Activated CD4-positive, alpha-beta memory T cell treated with anti-CD3 and anti-CD28 coated beads, Interleukin-2, amount 10 ng/mL, durations not matched to agents 7 days and 5 days (primary cell): ENCODE measurements at regions not wholly inside any gene's neighbourhood (a gene's known extent, or its start where the extent isn't known, plus 50 kb on each side); places are given as distances from the start of the nearest gene placed in this dataset.
"Not testable (repeated sequence)": the region's sequence is repeated elsewhere in the genome, so short reads cannot be mapped to it uniquely, and the experiment has no call there.

ENCODE experiments used
- CTCF ChIA-PET: fragments of 350-600 bp; sonication (Branson Sonifier 250); formaldehyde crosslinking; loops from one replicate; lab custom pipeline; 2021; ENCODE audit warnings: antibody characterized with exemption, inconsistent platforms; lab: Charles Lee
- POLR2A ChIA-PET: fragments of 350-600 bp; sonication (Branson Sonifier 250); formaldehyde crosslinking; loops from one replicate; lab custom pipeline; 2021; ENCODE audit warnings: antibody characterized with exemption; lab: Charles Lee
- DNase-seq: peaks from one replicate; pipeline ENCODE4 v3.0.0-alpha.2; 2020
- H3K27ac Mint-ChIP-seq: one replicate; pipeline ENCODE4 v1.8.0; 2021; ENCODE audit warnings: mild to moderate bottlenecking, mixed read lengths
- H3K27me3 Mint-ChIP-seq: one replicate; pipeline ENCODE4 v1.8.0; 2021; ENCODE audit warnings: mixed read lengths
- H3K36me3 Mint-ChIP-seq: one replicate; pipeline ENCODE4 v1.8.0; 2021; ENCODE audit warnings: low read depth, mixed read lengths
- H3K4me1 Mint-ChIP-seq: one replicate; pipeline ENCODE4 v1.8.0; 2021; ENCODE audit warnings: mixed read lengths
- H3K4me3 Mint-ChIP-seq: one replicate; pipeline ENCODE4 v1.8.0; 2021; ENCODE audit warnings: mild to moderate bottlenecking, mixed read lengths
- H3K9me3 Mint-ChIP-seq: one replicate; pipeline ENCODE4 v1.8.0; 2021; ENCODE audit warnings: mixed read lengths

DNA sequence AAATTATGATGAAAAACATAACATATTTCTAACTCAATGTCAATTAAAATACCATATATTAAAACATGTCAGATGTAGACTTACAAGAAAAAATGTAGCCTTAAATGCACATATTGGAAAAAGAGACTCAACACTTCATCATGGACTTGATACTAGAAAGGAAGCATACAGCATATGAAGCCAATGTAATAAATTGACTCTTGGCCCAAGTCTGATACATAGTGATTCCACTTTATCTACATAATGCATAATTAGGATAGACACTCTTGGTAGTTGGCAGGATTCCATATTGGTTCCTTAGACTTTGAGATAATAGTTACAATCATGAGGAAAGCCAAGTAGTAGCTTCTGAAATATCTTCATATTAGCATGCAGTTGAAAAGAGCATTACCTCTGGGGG, 1067.0 kb downstream of the PCDH17 start:
- H3K27ac Mint-ChIP-seq, result no peak overlapping the region
- no peaks in the 10 kb centered on the region for H3K36me3 Mint-ChIP-seq
- H3K4me1 Mint-ChIP-seq, result no peaks in the 10 kb centered on the region
- ChIA-PET CTCF (no interaction called here), POLR2A (no interaction called here)
- H3K27me3 Mint-ChIP-seq, result no peaks in the 10 kb centered on the region
- no peak overlapping the region for H3K4me3 Mint-ChIP-seq
- DNase-seq, result no peak
- H3K9me3 Mint-ChIP-seq, result no peaks in the 10 kb centered on the region

DNA sequence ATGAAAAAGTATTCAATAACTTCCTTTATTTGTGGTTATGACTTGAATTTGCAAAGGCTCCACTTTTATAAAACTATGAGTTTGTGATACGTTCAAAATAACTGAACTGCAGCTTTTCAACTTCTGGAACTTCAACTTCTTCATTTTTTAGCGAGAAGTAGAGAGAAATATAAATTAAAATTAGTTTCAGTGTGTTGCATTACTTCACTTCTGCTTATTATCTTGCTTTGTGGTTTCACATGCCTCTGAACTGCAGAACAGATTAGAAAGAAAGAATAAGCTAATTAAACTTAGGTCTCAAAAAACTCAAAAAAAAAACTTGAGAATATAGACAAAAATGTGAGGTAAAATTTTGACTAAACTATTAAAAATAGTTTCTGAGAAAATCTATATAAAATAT, 1073.4 kb downstream of the PCDH17 start:
- CTCF ChIA-PET, result interaction anchor here (0.7 kb wide), 1 partner anchor 1811 kb away, joined by 3 read pairs; no protein-coding TSS in a partner anchor
- H3K36me3 Mint-ChIP-seq, result no peaks in the 10 kb centered on the region
- DNase-seq, result no peak

DNA sequence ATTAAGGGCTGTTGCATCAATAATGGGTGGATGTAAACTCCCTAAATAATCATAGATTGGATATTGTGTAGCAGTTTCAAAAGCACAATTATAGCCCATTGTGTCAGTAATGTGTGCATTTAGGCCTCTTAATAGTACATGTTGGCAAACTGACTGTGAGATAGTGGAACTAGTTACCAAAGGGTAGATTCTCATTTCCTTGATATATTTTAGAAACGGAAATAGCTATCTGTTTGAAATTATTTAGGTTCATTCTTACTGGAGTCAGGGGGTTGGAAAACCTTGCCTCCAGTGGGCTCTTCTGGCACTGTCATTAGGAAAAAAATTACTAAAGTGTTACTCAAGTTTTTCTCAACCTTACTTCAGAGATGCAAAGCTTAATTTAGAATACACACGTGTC, 1074.9 kb downstream of the PCDH17 start:
- H3K4me3 Mint-ChIP-seq, result no peak overlapping the region
- H3K27ac Mint-ChIP-seq, result no peak overlapping the region
- peaks cover 19% of the 10 kb centered on the region for H3K9me3 Mint-ChIP-seq
- CTCF ChIA-PET, result no interaction called here
- POLR2A ChIA-PET, result no interaction called here
- H3K27me3 Mint-ChIP-seq, result no peaks in the 10 kb centered on the region
- no peaks in the 10 kb centered on the region for H3K4me1 Mint-ChIP-seq
- DNase-seq, result no peak
- no peaks in the 10 kb centered on the region for H3K36me3 Mint-ChIP-seq

More for the DNA sequence above, 1073.4 kb downstream of the PCDH17 start:
- peaks cover 10% of the 10 kb centered on the region for H3K9me3 Mint-ChIP-seq
- no peak overlapping the region for H3K4me3 Mint-ChIP-seq
- POLR2A ChIA-PET, result no interaction called here
- no peak overlapping the region for H3K27ac Mint-ChIP-seq
- H3K4me1 Mint-ChIP-seq, result no peaks in the 10 kb centered on the region
- no peaks in the 10 kb centered on the region for H3K27me3 Mint-ChIP-seq

DNA sequence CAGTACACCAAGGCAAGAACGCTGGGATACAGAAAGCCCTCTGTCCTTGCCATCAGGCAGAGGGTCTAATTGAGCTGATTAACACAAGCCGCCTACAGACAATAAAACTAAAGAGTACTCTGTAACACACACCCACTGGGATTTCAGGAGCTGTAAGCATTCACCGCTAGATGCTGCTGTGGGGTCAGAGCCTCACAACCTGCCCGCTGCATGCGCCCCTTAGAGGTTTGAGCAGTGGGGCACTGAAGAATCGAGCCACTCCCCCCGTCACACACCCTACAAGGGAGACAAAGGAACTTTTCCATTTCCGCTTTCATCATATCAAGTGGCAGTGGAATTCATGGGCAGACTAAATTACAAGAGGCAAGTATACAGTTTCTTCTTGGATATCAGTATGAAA, 1080.6 kb downstream of the PCDH17 start:
- H3K36me3 Mint-ChIP-seq, result no peaks in the 10 kb centered on the region
- no peaks in the 10 kb centered on the region for H3K27me3 Mint-ChIP-seq
- no peak overlapping the region for H3K4me3 Mint-ChIP-seq
- ChIA-PET CTCF (no interaction called here), POLR2A (no interaction called here)
- DNase-seq, result no peak
- no peaks in the 10 kb centered on the region for H3K4me1 Mint-ChIP-seq
- no peak overlapping the region for H3K27ac Mint-ChIP-seq
- peaks cover 26% of the 10 kb centered on the region for H3K9me3 Mint-ChIP-seq

DNA sequence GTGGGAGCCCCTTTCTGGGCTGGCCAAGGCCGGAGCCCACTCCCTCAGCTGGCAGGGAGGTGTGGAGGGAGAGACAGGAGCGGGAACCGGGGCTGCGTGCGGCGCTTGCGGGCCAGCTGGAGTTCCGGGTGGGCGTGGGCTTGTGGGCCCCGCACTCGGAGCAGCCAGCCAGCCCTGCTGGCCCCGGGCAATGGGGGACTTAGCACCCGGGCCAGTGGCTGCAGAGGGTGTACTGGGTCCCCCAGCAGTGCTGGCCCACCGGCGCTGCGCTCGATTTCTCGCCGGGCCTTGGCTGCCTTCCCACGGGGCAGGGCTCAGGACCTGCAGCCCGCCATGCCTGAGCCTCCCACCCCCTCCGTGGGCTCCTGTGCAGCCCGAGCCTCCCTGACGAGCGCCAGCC, 1082.5 kb downstream of the PCDH17 start:
- POLR2A ChIA-PET, CTCF ChIA-PET, H3K4me1 Mint-ChIP-seq, H3K36me3 Mint-ChIP-seq, DNase-seq, H3K4me3 Mint-ChIP-seq, H3K27ac Mint-ChIP-seq, H3K27me3 Mint-ChIP-seq: not testable (repeated sequence)
- H3K9me3 Mint-ChIP-seq, result peaks cover 24% of the 10 kb centered on the region

DNA sequence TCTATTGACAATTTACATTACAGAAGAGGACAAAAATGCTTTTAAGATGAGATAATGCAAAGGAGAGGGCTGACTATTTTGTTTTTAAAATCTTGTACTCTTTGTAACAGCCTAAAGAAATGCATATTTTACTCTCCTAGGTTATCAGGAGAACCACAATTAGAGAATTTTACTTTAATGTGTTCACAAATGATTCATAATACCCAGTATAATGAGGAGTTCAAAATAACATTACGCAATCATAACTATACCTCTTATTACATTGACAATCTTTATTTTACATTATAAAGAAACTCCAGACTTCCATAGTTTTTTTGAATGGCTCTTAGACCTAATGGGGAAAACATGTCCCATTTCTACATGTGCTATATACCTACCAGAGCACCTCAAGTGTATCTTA, 1089.7 kb downstream of the PCDH17 start:
- no peak overlapping the region for H3K4me3 Mint-ChIP-seq
- CTCF ChIA-PET, result no interaction called here
- no peak for DNase-seq
- no peaks in the 10 kb centered on the region for H3K27me3 Mint-ChIP-seq
- H3K4me1 Mint-ChIP-seq, result no peaks in the 10 kb centered on the region
- H3K9me3 Mint-ChIP-seq, result no peaks in the 10 kb centered on the region
- POLR2A ChIA-PET, result no interaction called here
- no peak overlapping the region for H3K27ac Mint-ChIP-seq
- H3K36me3 Mint-ChIP-seq, result no peaks in the 10 kb centered on the region

DNA sequence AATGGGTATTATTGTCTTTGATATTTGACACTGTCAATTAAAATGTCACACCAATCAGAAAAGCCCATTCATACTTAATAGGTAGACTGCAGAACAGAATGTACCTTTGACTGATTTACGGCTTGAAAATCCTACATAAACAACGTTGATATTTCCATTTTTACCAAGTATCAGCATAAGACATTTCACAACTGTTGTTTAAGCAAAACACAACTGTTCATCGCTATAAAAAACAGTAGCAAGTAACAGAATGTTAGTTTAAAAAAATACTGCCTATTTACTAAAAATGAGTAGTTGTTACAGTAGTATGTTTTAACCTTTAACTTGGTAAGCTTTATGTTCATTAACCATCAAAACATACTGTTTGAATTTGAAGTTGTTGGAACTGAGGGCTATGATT, 1096.6 kb downstream of the PCDH17 start:
- Mint-ChIP-seq H3K4me3 (no peak overlapping the region), H3K27ac (no peak overlapping the region), H3K27me3 (no peaks in the 10 kb centered on the region), H3K9me3 (no peaks in the 10 kb centered on the region), H3K4me1 (no peaks in the 10 kb centered on the region), H3K36me3 (no peaks in the 10 kb centered on the region)
- POLR2A ChIA-PET, result no interaction called here
- CTCF ChIA-PET, result no interaction called here
- no peak for DNase-seq

DNA sequence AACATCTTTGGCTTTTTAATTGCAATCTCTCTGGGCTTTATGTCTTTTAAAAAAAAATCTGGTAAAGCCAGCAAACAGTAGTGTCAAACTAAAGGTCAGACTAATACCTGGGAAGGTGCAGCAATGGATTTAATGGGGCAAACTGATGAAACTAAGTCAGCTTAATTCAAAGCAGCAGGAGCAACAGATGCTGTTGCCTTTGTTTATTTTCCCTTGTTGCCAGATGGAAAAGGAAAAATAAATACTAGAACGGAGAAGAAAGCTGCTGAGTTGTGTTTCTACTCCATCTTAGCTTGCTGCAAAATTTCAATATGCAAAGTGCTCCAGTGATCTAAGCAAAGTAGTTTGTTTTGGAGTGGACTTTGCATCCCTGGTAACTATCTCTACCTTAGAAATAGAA, 1097.8 kb downstream of the PCDH17 start:
- Mint-ChIP-seq H3K4me1 (no peaks in the 10 kb centered on the region), H3K9me3 (no peaks in the 10 kb centered on the region), H3K4me3 (no peak overlapping the region), H3K27ac (no peak overlapping the region), H3K27me3 (no peaks in the 10 kb centered on the region), H3K36me3 (no peaks in the 10 kb centered on the region)
- DNase-seq, result no peak
- ChIA-PET POLR2A (no interaction called here), CTCF (no interaction called here)

DNA sequence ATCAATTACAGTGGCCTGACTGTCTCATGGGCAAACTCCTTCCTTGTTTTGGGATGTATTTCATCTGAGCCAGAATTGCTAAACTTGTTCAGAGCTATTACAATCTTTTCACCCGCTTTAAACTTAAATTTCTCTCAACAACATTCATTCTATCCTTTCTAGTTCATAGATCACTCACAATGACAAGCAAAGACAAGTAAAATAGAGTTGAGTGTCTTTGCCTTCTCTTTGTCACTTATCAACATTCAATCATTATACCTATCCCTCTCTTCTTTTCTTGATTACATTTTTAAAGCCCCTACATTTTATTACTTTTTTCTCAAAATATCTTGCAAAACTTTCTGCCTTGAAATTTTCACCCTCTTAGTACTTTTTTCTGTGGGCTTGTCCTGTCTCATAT, 1113.1 kb downstream of the PCDH17 start:
- ChIA-PET CTCF (no interaction called here), POLR2A (no interaction called here)
- no peaks in the 10 kb centered on the region for H3K27me3 Mint-ChIP-seq

DNA sequence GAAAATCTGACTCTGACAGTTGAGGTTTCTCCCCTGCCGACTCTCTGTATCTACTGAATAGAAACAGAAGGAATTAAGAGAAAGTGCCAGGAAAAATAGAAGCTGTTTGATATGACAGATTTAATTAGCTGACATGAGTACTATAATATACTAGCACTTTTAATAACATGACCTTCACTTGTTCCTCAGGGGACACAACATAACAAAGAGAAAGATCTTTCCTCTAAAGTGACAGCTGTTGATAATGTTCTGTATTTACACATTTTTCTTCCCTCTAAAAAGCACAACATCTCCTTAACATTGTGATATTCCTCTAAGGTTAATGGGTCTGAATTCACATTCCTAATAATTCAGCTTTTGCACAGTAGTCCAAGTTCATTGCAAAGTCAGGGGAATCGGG, 1136.0 kb downstream of the PCDH17 start:
- Mint-ChIP-seq H3K36me3 (no peaks in the 10 kb centered on the region), H3K4me1 (no peaks in the 10 kb centered on the region), H3K4me3 (no peak overlapping the region), H3K27ac (no peak overlapping the region), H3K27me3 (no peaks in the 10 kb centered on the region), H3K9me3 (no peaks in the 10 kb centered on the region)
- ChIA-PET POLR2A (no interaction called here), CTCF (no interaction called here)
- no peak for DNase-seq

More for the DNA sequence above, 1113.1 kb downstream of the PCDH17 start:
- no peaks in the 10 kb centered on the region for H3K9me3 Mint-ChIP-seq
- H3K4me1 Mint-ChIP-seq, result no peaks in the 10 kb centered on the region
- H3K27ac Mint-ChIP-seq, result no peak overlapping the region
- no peaks in the 10 kb centered on the region for H3K36me3 Mint-ChIP-seq
- DNase-seq, result no peak
- H3K4me3 Mint-ChIP-seq, result no peak overlapping the region

DNA sequence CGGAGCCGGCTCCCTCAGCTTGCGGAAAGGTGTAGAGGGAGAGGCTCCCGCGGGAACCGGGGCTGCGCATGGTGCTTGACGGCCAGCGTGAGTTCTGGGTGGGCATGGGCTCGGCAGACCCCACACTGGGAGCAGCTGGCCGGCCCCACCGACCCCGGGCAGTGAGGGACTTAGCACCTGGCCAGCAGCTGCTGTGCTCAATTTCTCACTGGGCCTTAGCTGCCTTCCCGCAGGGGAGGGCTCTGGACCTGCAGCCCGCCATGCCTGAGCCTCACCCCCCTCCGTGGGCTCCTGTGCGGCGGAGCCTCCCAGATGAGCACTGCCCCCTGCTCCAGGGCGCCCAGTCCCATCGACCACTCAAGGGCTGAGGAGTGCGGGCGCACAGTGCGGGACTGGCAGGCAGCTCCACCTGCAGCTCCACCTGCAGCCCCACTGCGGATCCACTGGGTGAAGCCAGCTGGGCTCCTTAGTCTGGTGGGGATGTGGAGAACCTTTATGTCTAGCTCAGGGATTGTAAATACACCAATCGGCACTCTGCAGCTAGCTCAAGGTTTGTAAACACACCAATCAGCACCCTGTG, 1141.8 kb downstream of the PCDH17 start:
- peaks cover 2% of the 10 kb centered on the region for H3K9me3 Mint-ChIP-seq
- no peak overlapping the region for H3K4me3 Mint-ChIP-seq
- H3K4me1 Mint-ChIP-seq, result no peaks in the 10 kb centered on the region
- no peak for DNase-seq
- ChIA-PET POLR2A (no interaction called here), CTCF (interaction anchor here (0.7 kb wide), 2 partner anchors 400 to 1146 kb away, joined by 3 read pairs; no protein-coding TSS in a partner anchor)
- no peak overlapping the region for H3K27ac Mint-ChIP-seq
- H3K27me3 Mint-ChIP-seq, result no peaks in the 10 kb centered on the region
- H3K36me3 Mint-ChIP-seq, result no peaks in the 10 kb centered on the region

DNA sequence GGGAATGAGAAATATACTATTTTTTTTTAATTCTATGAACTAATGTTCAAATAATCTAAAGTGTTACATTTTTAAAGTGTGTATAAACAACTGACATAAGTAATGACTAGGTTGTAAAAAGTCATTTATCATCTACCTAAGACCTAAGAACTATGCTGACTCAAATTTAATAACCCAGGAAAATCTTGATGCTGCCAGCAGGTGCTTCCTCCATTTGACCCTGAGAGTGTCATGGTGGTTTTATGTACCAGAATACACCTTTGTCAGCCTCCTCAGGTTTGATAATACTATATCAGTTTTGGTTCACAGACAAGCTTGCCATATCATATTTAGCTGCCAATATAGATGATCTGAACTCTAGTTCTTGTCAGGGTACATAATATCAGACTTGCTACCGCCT, 1151.2 kb downstream of the PCDH17 start:
- H3K27me3 Mint-ChIP-seq, result no peaks in the 10 kb centered on the region
- no peak for DNase-seq
- CTCF ChIA-PET, result no interaction called here
- no peak overlapping the region for H3K4me3 Mint-ChIP-seq
- H3K27ac Mint-ChIP-seq, result no peak overlapping the region
- H3K36me3 Mint-ChIP-seq, result no peaks in the 10 kb centered on the region
- peaks cover 5% of the 10 kb centered on the region for H3K9me3 Mint-ChIP-seq
- H3K4me1 Mint-ChIP-seq, result no peaks in the 10 kb centered on the region
- POLR2A ChIA-PET, result no interaction called here

DNA sequence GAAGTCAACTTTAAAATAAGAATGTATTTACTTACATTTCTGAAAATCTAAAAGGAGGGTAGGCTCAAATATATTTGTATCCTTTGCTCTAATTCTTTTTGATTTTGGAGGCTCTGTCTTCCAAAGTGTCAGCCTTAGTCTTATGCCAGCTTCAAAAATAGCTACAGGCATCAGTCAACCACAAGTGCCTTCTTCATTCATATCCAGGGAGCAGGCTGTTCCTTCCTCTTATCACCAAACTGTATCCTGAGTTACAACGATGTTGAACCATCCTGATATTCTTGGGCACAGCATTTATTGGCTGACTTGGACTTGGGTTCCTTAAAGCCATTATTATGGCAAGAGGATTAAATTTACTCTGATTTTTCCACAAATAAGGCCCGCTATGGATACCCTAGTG, 1161.3 kb downstream of the PCDH17 start:
- no peaks in the 10 kb centered on the region for H3K4me1 Mint-ChIP-seq
- no peak overlapping the region for H3K27ac Mint-ChIP-seq
- H3K4me3 Mint-ChIP-seq, result no peak overlapping the region
- H3K9me3 Mint-ChIP-seq, result no peaks in the 10 kb centered on the region
- POLR2A ChIA-PET, result no interaction called here
- no peaks in the 10 kb centered on the region for H3K36me3 Mint-ChIP-seq
- H3K27me3 Mint-ChIP-seq, result no peaks in the 10 kb centered on the region
- CTCF ChIA-PET, result no interaction called here
- DNase-seq, result no peak

DNA sequence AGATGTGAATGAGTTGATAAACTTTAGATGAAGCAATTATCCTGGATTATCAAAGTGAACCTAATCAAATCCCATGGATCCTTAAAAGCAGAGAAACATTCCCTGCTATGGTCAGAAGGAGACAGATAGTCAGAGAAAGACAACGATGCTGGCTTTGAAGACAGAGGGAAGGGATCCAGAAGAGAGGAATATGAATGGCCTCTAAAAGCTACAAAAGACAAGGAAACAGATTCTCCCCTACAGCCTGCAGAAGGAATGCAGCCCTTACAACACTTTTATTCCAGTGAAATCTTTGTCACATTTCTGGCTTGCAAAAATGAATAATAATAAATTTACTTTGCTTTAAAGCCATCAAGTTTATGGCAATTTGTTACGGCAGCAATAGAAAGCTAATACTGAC, 1164.2 kb downstream of the PCDH17 start:
- POLR2A ChIA-PET, result no interaction called here
- no peak overlapping the region for H3K27ac Mint-ChIP-seq
- no peak overlapping the region for H3K4me3 Mint-ChIP-seq
- no peak for DNase-seq
- CTCF ChIA-PET, result no interaction called here
- no peaks in the 10 kb centered on the region for H3K9me3 Mint-ChIP-seq
- no peaks in the 10 kb centered on the region for H3K4me1 Mint-ChIP-seq
- no peaks in the 10 kb centered on the region for H3K36me3 Mint-ChIP-seq
- no peaks in the 10 kb centered on the region for H3K27me3 Mint-ChIP-seq
